Activated B cell treated with CpG ODN at 0.5 μM for 24 hours (primary cell): ENCODE measurements at regions not wholly inside any gene's neighbourhood (a gene's known extent, or its start where the extent isn't known, plus 50 kb on each side); places are given as distances from the start of the nearest gene placed in this dataset.
"Not testable (repeated sequence)": the region's sequence is repeated elsewhere in the genome, so short reads cannot be mapped to it uniquely, and the experiment has no call there.

Source experiments
- ATAC-seq: fragments of 200-7000 bp; cut with Tn5 transposase; one replicate; pipeline ENCODE4 v1.10.0; 2021; ENCODE audit warnings: low read depth, mild to moderate bottlenecking, moderate library complexity
- CTCF ChIA-PET: fragments of 350-600 bp; sonication (Branson Sonifier 250); formaldehyde crosslinking; loops from one replicate; lab custom pipeline; 2021; ENCODE audit warnings: antibody characterized with exemption; lab: Charles Lee
- POLR2A ChIA-PET: fragments of 350-600 bp; sonication (Branson Sonifier 250); formaldehyde crosslinking; loops from one replicate; lab custom pipeline; 2021; ENCODE audit warnings: antibody characterized with exemption; lab: Charles Lee
- DNase-seq: peaks from one replicate; pipeline ENCODE4 v3.0.0; 2022
- H3K27ac Mint-ChIP-seq: one replicate; pipeline ENCODE4 v1.8.0; 2020; ENCODE audit warnings: mixed read lengths
- H3K27me3 Mint-ChIP-seq: one replicate; pipeline ENCODE4 v1.8.0; 2021; ENCODE audit warnings: mixed read lengths
- H3K36me3 Mint-ChIP-seq: one replicate; pipeline ENCODE4 v1.8.0; 2021; ENCODE audit warnings: low read depth, mixed read lengths
- H3K4me1 Mint-ChIP-seq: one replicate; pipeline ENCODE4 v1.8.0; 2021; ENCODE audit warnings: mixed read lengths
- H3K4me3 Mint-ChIP-seq: one replicate; pipeline ENCODE4 v1.8.0; 2020; ENCODE audit warnings: mild to moderate bottlenecking, mixed read lengths
- H3K9me3 Mint-ChIP-seq: one replicate; pipeline ENCODE4 v1.8.0; 2020; ENCODE audit warnings: mixed read lengths
- intact Hi-C: fragments of 100-400 bp; cut with micrococcal nuclease; formaldehyde crosslinking; loops from one replicate; pipeline ENCODE4 v1.15.1; 2024
- TF ChIP-seq, protein P1 (sequence below): fragments of 200-600 bp; IDR thresholded peaks from one replicate; pipeline ENCODE4 v1.8.0; 2022; ENCODE audit warnings: antibody characterized with exemption, mild to moderate bottlenecking

DNA sequence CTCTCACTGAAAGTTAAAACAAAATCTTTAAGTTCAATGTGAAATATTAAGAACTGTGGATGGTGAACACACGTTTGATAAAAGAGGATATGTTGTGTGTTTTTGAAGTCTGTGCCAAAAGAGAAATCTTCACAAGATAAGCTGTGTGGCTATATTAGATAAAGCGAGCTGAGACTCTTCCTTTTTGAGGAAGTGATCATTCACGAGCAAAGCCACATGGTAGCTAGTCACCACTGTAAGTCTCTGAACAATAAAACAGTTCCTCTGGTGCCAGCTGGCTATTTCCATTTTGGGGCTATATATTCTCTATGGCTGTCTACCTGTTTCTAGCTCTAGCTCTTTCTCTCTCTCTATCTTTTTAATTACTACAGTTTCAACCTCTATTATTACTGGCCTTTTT lies 1849.2 kb upstream of the C9orf72 start:
- ATAC-seq (no peak), DNase-seq (no peak)
- no peak overlapping the region for H3K27ac Mint-ChIP-seq
- ChIA-PET CTCF (no interaction called here), POLR2A (no interaction called here)
- no peaks in the 10 kb centered on the region for H3K27me3 Mint-ChIP-seq
- no peak overlapping the region for H3K4me3 Mint-ChIP-seq
- no peaks in the 10 kb centered on the region for H3K4me1 Mint-ChIP-seq
- peaks cover 3% of the 10 kb centered on the region for H3K9me3 Mint-ChIP-seq
- TF ChIP-seq, protein P1, sequence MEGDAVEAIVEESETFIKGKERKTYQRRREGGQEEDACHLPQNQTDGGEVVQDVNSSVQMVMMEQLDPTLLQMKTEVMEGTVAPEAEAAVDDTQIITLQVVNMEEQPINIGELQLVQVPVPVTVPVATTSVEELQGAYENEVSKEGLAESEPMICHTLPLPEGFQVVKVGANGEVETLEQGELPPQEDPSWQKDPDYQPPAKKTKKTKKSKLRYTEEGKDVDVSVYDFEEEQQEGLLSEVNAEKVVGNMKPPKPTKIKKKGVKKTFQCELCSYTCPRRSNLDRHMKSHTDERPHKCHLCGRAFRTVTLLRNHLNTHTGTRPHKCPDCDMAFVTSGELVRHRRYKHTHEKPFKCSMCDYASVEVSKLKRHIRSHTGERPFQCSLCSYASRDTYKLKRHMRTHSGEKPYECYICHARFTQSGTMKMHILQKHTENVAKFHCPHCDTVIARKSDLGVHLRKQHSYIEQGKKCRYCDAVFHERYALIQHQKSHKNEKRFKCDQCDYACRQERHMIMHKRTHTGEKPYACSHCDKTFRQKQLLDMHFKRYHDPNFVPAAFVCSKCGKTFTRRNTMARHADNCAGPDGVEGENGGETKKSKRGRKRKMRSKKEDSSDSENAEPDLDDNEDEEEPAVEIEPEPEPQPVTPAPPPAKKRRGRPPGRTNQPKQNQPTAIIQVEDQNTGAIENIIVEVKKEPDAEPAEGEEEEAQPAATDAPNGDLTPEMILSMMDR: no peak
- no peaks in the 10 kb centered on the region for H3K36me3 Mint-ChIP-seq
- intact Hi-C loops: no loop called here

DNA sequence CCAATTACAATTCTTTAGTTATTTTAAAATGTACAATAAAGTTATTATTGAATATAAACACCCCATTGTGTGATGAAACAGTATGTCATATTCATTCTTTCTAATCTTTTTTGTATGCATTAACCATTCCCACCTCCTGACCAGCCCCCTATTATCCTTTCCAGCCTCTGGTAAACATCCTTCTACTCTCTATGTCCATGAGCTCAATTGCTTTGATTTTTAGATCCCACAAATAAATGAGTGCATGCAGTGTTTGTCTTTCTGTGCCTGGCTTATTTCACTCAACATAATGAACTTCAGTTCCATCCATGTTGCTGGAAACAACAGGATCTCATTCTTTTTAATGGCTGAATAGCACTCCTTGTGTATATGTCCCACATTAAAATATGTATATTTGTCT lies 1858.9 kb upstream of the C9orf72 start:
- CTCF ChIA-PET: no interaction called here
- H3K36me3 Mint-ChIP-seq: no peaks in the 10 kb centered on the region
- peaks cover 7% of the 10 kb centered on the region for H3K9me3 Mint-ChIP-seq
- ATAC-seq (no peak), DNase-seq (no peak)
- H3K4me3 Mint-ChIP-seq: no peak overlapping the region
- TF ChIP-seq, protein P1: no peak
- intact Hi-C loops: no loop called here
- POLR2A ChIA-PET: no interaction called here
- H3K27ac Mint-ChIP-seq: no peak overlapping the region
- no peaks in the 10 kb centered on the region for H3K4me1 Mint-ChIP-seq
- no peaks in the 10 kb centered on the region for H3K27me3 Mint-ChIP-seq

- H3K27ac Mint-ChIP-seq, POLR2A ChIA-PET, H3K36me3 Mint-ChIP-seq, H3K9me3 Mint-ChIP-seq, DNase-seq, H3K27me3 Mint-ChIP-seq, CTCF ChIA-PET, H3K4me1 Mint-ChIP-seq, H3K4me3 Mint-ChIP-seq, ATAC-seq, intact Hi-C loops: not testable (repeated sequence)
Observed at GRCh38 chr9:29432656-29433055, 1859.4 kb upstream of the C9orf72 start.

DNA sequence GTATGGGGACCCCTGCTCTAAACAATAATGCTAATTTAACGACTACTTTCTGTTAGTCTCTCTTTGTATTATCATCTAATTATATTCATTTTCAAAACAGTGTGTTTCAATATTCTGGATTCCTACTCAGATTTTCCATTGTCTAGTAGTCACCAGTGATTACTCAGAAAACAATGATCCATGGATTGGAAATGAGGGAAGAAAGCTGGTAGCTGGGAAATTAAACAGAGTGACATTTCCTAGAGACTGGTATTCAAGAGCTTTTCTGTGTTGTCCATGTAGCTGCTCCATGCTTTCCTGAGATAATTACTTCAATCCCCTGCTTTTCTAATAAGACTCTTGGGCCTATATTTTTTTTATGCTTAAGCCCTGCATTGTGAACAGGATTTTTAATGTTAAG lies 1862.1 kb upstream of the C9orf72 start:
- no peak overlapping the region for H3K27ac Mint-ChIP-seq
- intact Hi-C loops: no loop called here
- ChIA-PET CTCF (no interaction called here), POLR2A (no interaction called here)
- H3K4me1 Mint-ChIP-seq: no peaks in the 10 kb centered on the region
- TF ChIP-seq, protein P1: no peak
- H3K36me3 Mint-ChIP-seq: no peaks in the 10 kb centered on the region
- H3K27me3 Mint-ChIP-seq: no peaks in the 10 kb centered on the region
- ATAC-seq: no peak
- DNase-seq: no peak
- peaks cover 4% of the 10 kb centered on the region for H3K9me3 Mint-ChIP-seq
- no peak overlapping the region for H3K4me3 Mint-ChIP-seq

DNA sequence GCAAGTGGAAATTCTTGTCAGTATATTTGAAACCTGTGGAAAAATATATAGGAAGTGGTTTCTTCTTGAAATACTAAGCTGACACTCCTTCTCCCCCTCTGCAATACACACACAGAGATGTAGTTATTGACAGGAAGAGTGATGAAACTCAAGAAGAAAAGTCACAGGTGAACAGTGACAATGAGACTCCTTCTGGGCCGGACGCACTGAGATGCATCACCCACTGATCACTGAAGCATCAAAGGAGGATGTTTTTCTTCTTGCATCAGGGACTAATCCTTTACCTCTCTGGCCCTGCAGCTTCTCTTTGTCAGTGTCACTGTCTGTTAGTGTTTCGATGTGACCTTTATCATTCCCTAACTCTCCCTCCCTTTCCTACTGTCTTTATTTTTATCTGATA lies 1864.2 kb upstream of the C9orf72 start:
- H3K36me3 Mint-ChIP-seq: no peaks in the 10 kb centered on the region
- DNase-seq: no peak
- no peak for ATAC-seq
- H3K27me3 Mint-ChIP-seq: no peaks in the 10 kb centered on the region
- H3K4me1 Mint-ChIP-seq: no peaks in the 10 kb centered on the region
- POLR2A ChIA-PET: no interaction called here
- H3K4me3 Mint-ChIP-seq: no peak overlapping the region
- peaks cover 6% of the 10 kb centered on the region for H3K9me3 Mint-ChIP-seq
- TF ChIP-seq, protein P1: no peak
- CTCF ChIA-PET: no interaction called here
- H3K27ac Mint-ChIP-seq: no peak overlapping the region
- intact Hi-C loops: no loop called here

DNA sequence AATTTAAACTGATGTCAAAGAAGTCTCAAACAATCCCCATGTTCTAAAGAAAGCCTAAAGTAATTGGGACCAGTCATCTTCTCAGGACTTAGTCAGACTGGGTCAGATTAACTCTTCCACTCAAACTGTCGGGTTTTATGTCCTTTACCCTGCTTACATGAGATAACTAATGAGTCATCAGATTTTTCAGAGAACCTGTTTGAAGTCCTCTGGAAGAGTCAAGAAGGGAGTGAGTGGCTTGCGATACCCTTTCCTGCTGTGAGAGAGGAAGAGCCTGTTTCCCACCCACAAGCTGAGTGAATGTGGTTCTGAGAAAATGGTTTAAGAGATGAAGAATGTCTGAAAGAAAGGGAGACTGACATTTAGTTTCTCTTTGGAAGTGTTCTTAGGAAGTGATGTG lies 1866.7 kb upstream of the C9orf72 start:
- intact Hi-C loops: no loop called here
- TF ChIP-seq, protein P1: no peak
- H3K9me3 Mint-ChIP-seq: peaks cover 6% of the 10 kb centered on the region
- no peaks in the 10 kb centered on the region for H3K4me1 Mint-ChIP-seq
- H3K36me3 Mint-ChIP-seq: no peaks in the 10 kb centered on the region
- DNase-seq: no peak
- H3K27me3 Mint-ChIP-seq: no peaks in the 10 kb centered on the region
- ChIA-PET CTCF (no interaction called here), POLR2A (no interaction called here)
- ATAC-seq: no peak
- no peak overlapping the region for H3K27ac Mint-ChIP-seq
- H3K4me3 Mint-ChIP-seq: no peak overlapping the region
